Transverse colon (tissue), 4 donors: ENCODE measurements at regions not wholly inside any gene's neighbourhood (a gene's known extent, or its start where the extent isn't known, plus 50 kb on each side); places are given as distances from the start of the nearest gene placed in this dataset.

Experiments used
- DNase-seq: peaks from one replicate; pipeline ENCODE4 v3.0.0-alpha.2; 2019
- H3K27ac ChIP-seq, 4 donors: fragments of 200-600 bp; sonication (generic); 2 replicates each; pipeline ENCODE4 v1.5.1; 2016 to 2018; ENCODE audit warnings: inconsistent platforms in 4 of 4
- H3K27me3 ChIP-seq: fragments of 200-600 bp; sonication (generic); 2 replicates; pipeline ENCODE4 v1.5.1; 2017; ENCODE audit warnings: inconsistent platforms
- H3K36me3 ChIP-seq, 4 donors: fragments of 200-600 bp; sonication (generic); 2 replicates each; pipeline ENCODE4 v1.5.1; 2017 to 2019; ENCODE audit warnings: inconsistent platforms in 4 of 4
- H3K4me1 ChIP-seq, 4 donors: fragments of 200-600 bp; sonication (generic); 2 replicates each; pipeline ENCODE4 v1.5.1; 2017 to 2020; ENCODE audit warnings: inconsistent platforms in 4 of 4
- H3K4me3 ChIP-seq, 4 donors: fragments of 200-600 bp; sonication (generic); 1 replicate in 1 of 4; 2 replicates in 3 of 4; pipeline versions ENCODE4 v1.5.1 to v1.6.1; 2017 to 2019; ENCODE audit warnings: inconsistent platforms in 4 of 4
- H3K9me3 ChIP-seq, 2 donors: fragments of 200-600 bp; sonication (generic); 2 replicates each; pipeline ENCODE4 v1.5.1; 2017 to 2019; ENCODE audit warnings: inconsistent platforms in 2 of 2
- CTCF ChIP-seq, 5 experiments: fragments of 200-600 bp in 3 of 5; fragments of 450-650 bp in 2 of 5; sonication (generic) in 3 of 5; IDR thresholded peaks; 1 replicate in 2 of 5; 2 replicates in 3 of 5; pipeline ENCODE4 v1.5.1; 2016 to 2017; ENCODE audit warnings: antibody characterized with exemption in 5 of 5, inconsistent platforms in 3 of 5, mild to moderate bottlenecking in 2 of 5, moderate library complexity in 1 of 5
- EP300 ChIP-seq: sonication (generic); formaldehyde crosslinking; IDR thresholded peaks from one replicate; pipeline ENCODE4 v1.6.1; 2017; ENCODE audit warnings: antibody characterized with exemption, low read depth
- POLR2A ChIP-seq: fragments of 450-650 bp; IDR thresholded peaks from one replicate; pipeline ENCODE4 v1.6.1; 2016; ENCODE audit warnings: antibody characterized with exemption, mild to moderate bottlenecking, moderate library complexity
- POLR2AphosphoS5 ChIP-seq, 3 donors: sonication (generic); formaldehyde crosslinking; IDR thresholded peaks; one replicate each; pipeline ENCODE4 v1.6.1; 2016; ENCODE audit warnings: antibody characterized with exemption in 3 of 3
- WGBS, 2 donors: methylation state at CpG; one replicate each; pipeline ENCODE4 v1.1.5; 2018; ENCODE audit warnings: low coverage in 1 of 2; 5-methylcytosine and 5-hydroxymethylcytosine counted together
- in situ Hi-C, 4 donors: fragments of 200-750 bp; cut with MboI; loops; one replicate each; pipeline versions ENCODE4 v1.15.0 to v1.15.1; 2017; ENCODE audit warnings: low sequenced_read_pairs in 3 of 4, low pct_ligation_motif_present in 1 of 4, low pct_unique_long_range_greater_than_20kb in 1 of 4
- intact Hi-C: fragments of 100-400 bp; cut with DNase I; formaldehyde crosslinking; loops from one replicate; pipeline ENCODE4 v1.15.1; 2023; ENCODE audit warnings: low total_unique reads

- H3K4me3 ChIP-seq = no peak overlapping the region
- intact Hi-C loops = no loop called here
- H3K4me1 ChIP-seq = peaks cover 0 to 10% (median 2%) of the 10 kb centered on the region in 4 donors
- in situ Hi-C loops = loop anchor here in 1 of 4 donors (25.0 kb wide), 1 partner anchor 847 kb away; no protein-coding TSS in a partner anchor
- no peaks in the 10 kb centered on the region for H3K36me3 ChIP-seq
- H3K27me3 ChIP-seq = no peaks in the 10 kb centered on the region
- no peak overlapping the region for H3K27ac ChIP-seq
- WGBS, 2 donors = 2 to 13% methylated on average over 4 to 7 of the region's 8 CpGs
- TF ChIP-seq POLR2A (no peak), CTCF (IDR thresholded peaks at IDR 0.05) (peak; percentile 60 to 80 (median 65))
- DNase-seq = no peak
- H3K9me3 ChIP-seq = no peaks in the 10 kb centered on the region
Observed at GRCh38 chr11:23540101-23540561, 679.9 kb upstream of the CCDC179 start.

- intact Hi-C loops (no loop called here), in situ Hi-C loops (loop anchor here in 1 of 4 donors (25.0 kb wide), 1 partner anchor 845 kb away; no protein-coding TSS in a partner anchor)
- H3K36me3 ChIP-seq = no peaks in the 10 kb centered on the region
- no peak overlapping the region for H3K4me3 ChIP-seq
- H3K9me3 ChIP-seq = no peaks in the 10 kb centered on the region
- TF ChIP-seq POLR2A (no peak), POLR2AphosphoS5 (IDR thresholded peaks at IDR 0.05) (no peak), EP300 (no peak)
- no peak for DNase-seq
- H3K4me1 ChIP-seq = peaks cover 0 to 10% (median 2%) of the 10 kb centered on the region in 4 donors
- H3K27ac ChIP-seq = no peak overlapping the region
- no peaks in the 10 kb centered on the region for H3K27me3 ChIP-seq
- WGBS, 2 donors = 20 to 48% methylated on average over 1 of the region's 1 CpG
Observed at GRCh38 chr11:23542189-23542588, 681.9 kb upstream of the CCDC179 start.

- Histone ChIP-seq H3K27ac (no peak overlapping the region), H3K27me3 (no peaks in the 10 kb centered on the region), H3K4me3 (no peak overlapping the region), H3K9me3 (no peaks in the 10 kb centered on the region), H3K36me3 (no peaks in the 10 kb centered on the region), H3K4me1 (peaks cover 0 to 10% (median 2%) of the 10 kb centered on the region in 4 donors)
- TF ChIP-seq EP300 = no peak
- TF ChIP-seq POLR2A = no peak
- no peak for TF ChIP-seq POLR2AphosphoS5 (IDR thresholded peaks at IDR 0.05)
- TF ChIP-seq CTCF (IDR thresholded peaks at IDR 0.05) = no peak
- DNase-seq = no peak
- WGBS, 2 donors = 72 to 76% methylated on average over 3 of the region's 3 CpGs
- in situ Hi-C loops = loop anchor here in 1 of 4 donors (25.0 kb wide), 1 partner anchor 844 kb away; no protein-coding TSS in a partner anchor
- intact Hi-C loops = no loop called here
Observed at GRCh38 chr11:23542816-23543215, 682.5 kb upstream of the CCDC179 start.

GRCh38 chr11:23543651-23544222 lies 683.5 kb upstream of the CCDC179 start:
- Histone ChIP-seq H3K27ac (no peak overlapping the region), H3K4me3 (no peak overlapping the region), H3K36me3 (no peaks in the 10 kb centered on the region), H3K4me1 (peaks cover 0 to 10% (median 2%) of the 10 kb centered on the region in 4 donors), H3K27me3 (no peaks in the 10 kb centered on the region), H3K9me3 (no peaks in the 10 kb centered on the region)
- no peak for DNase-seq
- intact Hi-C loops = no loop called here
- 68 to 69% methylated on average over 3 of the region's 3 CpGs for WGBS, 2 donors
- TF ChIP-seq CTCF (IDR thresholded peaks at IDR 0.05) (no peak), POLR2AphosphoS5 (IDR thresholded peaks at IDR 0.05) (no peak), POLR2A (no peak), EP300 (no peak)
- in situ Hi-C loops = loop anchor here in 1 of 4 donors (25.0 kb wide), 1 partner anchor 844 kb away; no protein-coding TSS in a partner anchor

- Histone ChIP-seq H3K9me3 (no peaks in the 10 kb centered on the region), H3K27ac (no peak overlapping the region), H3K27me3 (no peaks in the 10 kb centered on the region), H3K4me1 (no peaks in the 10 kb centered on the region), H3K4me3 (no peak overlapping the region), H3K36me3 (no peaks in the 10 kb centered on the region)
- 88 to 89% methylated on average over 1 of the region's 1 CpG for WGBS, 2 donors
- TF ChIP-seq POLR2AphosphoS5 (IDR thresholded peaks at IDR 0.05) (no peak), POLR2A (no peak), CTCF (IDR thresholded peaks at IDR 0.05) (no peak), EP300 (no peak)
- intact Hi-C loops (no loop called here), in situ Hi-C loops (no loop called here)
- DNase-seq = no peak
Observed at GRCh38 chr11:23551706-23552105, 691.4 kb upstream of the CCDC179 start.
